ENCODE measurements at regions not wholly inside any gene's neighbourhood (a gene's known extent, or its start where the extent isn't known, plus 50 kb on each side); places are given as distances from the start of the nearest gene placed in this dataset.

DNA sequence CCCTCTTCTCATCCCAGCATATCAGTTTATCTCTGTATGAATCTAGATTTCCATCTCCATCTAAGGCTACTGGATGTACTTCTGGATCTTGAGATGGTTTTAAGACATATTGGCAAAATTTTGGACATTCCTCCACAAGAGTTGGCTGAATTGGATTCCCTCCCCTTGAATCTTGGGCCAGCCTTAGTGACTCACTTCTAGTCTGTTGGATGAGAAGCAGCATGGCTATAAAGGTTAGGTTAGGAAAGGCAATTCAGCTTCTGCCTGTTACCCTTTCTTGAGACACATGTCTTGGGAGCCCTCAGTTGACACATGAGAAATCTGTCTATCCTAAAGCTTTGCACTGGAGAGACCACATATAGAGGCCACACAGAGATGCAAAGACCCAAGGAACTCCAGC, 73.0 kb upstream of the PGR start:
- DNase-seq, result no peak

DNA sequence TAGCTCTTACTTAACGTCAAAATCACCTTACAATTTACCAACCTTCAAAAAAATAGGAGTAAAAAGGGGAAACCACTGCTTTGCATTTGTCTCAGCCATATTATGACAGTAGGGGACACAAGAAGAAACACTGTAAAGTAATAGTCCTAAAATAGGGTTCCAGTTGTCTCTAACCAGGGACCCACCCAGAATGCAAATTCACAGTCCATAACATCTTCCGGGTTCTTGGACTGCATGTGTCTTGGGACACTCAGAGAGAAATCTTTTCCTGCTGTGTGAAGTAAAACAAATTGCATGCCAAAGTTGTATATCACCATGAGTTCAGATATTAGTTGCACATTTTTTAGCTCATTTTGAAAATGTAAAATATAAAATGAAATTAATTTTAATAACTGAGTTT, 69.8 kb upstream of the PGR start:
- DNase-seq, result no peak

GRCh38 chr11:101195294-101195693, 65.7 kb upstream of the PGR start:
- no peak for DNase-seq

DNA sequence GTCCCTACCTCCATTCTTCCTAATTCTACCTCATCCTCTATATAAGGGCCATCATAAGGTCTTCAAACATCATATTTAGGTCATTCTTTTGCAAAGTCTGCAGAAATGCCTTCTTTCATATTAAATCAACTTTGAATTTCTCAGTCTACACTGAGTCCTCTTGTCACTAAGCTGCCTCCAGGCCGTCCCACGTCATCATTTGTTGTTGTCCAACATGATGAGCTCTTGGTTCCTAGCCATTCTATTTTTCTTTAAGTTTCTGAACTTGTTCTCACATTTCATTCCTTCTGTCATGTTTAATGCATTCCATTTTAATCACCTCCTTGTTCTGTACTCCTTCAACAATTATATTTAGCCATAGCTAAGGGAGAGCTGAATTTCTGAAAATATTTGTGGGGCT, 59.2 kb upstream of the PGR start:
- no peak for DNase-seq

GRCh38 chr11:101188173-101188572, 58.6 kb upstream of the PGR start:
- DNase-seq, result no peak

DNA sequence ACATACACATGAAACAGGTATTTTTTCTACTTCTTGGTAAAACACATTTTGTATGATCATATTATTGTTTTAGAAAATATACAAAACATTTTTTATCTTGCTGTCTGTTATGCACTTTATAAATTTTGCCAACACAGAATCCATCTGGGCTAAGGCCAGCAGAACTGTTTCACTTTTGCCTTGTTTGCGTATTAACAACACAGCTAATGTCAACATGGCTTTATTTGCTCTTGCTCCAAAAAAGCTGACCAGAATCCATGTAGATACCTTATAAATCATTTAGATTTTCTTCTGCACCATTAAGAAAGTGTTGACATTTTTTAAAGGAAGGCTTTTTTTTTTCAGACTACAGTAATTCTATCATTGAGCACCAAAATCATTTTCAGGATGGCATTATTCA, 58.1 kb upstream of the PGR start:
- DNase-seq, result no peak

- no peak for DNase-seq
Observed at GRCh38 chr11:101185985-101186384, 56.4 kb upstream of the PGR start.

GRCh38 chr11:101182467-101182866, 52.9 kb upstream of the PGR start:
- no peak for DNase-seq

DNA sequence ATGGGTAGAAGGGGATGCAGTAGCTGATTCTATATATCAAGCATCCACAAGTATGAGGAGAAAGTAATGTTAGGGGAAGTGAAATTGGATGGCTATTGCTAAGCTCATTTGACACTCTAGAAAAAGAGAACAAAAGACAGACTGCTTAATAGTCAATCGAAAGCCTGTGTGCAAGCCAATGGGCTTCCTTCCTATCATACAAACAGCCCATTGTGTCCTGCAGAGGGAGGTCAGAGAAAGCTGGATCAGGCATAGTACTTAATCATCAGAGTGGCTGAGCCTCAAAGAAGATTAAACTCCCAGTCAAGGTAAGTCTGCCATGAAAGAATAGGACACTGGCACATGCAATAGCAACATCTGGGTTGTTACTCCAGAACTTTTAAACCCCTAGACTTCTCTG, 50.9 kb upstream of the PGR start:
- DNase-seq, result no peak
